Immature natural killer cell (primary cell): ENCODE measurements at regions not wholly inside any gene's neighbourhood (a gene's known extent, or its start where the extent isn't known, plus 50 kb on each side); places are given as distances from the start of the nearest gene placed in this dataset.

Experiments
- DNase-seq, 3 donors: peaks; one replicate each; pipeline ENCODE4 v3.0.0; 2022; ENCODE audit warnings: mixed read lengths in 1 of 3
- H3K27ac Mint-ChIP-seq, 6 donors: one replicate each; pipeline ENCODE4 v1.8.0; 2020; ENCODE audit warnings: mixed read lengths in 6 of 6, mild to moderate bottlenecking in 5 of 6, inconsistent platforms in 4 of 6, moderate library complexity in 3 of 6
- H3K27me3 Mint-ChIP-seq, 3 donors: one replicate each; pipeline ENCODE4 v1.8.0; 2020 to 2021; ENCODE audit warnings: low read depth in 3 of 3, mild to moderate bottlenecking in 3 of 3, mixed read lengths in 3 of 3, moderate library complexity in 3 of 3, inconsistent platforms in 1 of 3
- H3K36me3 Mint-ChIP-seq, 3 donors: one replicate each; pipeline ENCODE4 v1.8.0; 2020; ENCODE audit warnings: mixed read lengths in 3 of 3, inconsistent platforms in 2 of 3, mild to moderate bottlenecking in 2 of 3
- H3K4me1 Mint-ChIP-seq, 2 donors: one replicate each; pipeline ENCODE4 v1.8.0; 2020; ENCODE audit warnings: inconsistent platforms in 2 of 2, mild to moderate bottlenecking in 2 of 2, mixed read lengths in 2 of 2, moderate library complexity in 1 of 2
- H3K4me3 Mint-ChIP-seq, 5 donors: one replicate each; pipeline ENCODE4 v1.8.0; 2020; ENCODE audit warnings: mild to moderate bottlenecking in 5 of 5, mixed read lengths in 5 of 5, inconsistent platforms in 3 of 5, moderate library complexity in 3 of 5
- H3K9me3 Mint-ChIP-seq, 6 donors: one replicate each; pipeline ENCODE4 v1.8.0; 2020; ENCODE audit warnings: mild to moderate bottlenecking in 6 of 6, mixed read lengths in 6 of 6, inconsistent platforms in 4 of 6, moderate library complexity in 3 of 6

DNA sequence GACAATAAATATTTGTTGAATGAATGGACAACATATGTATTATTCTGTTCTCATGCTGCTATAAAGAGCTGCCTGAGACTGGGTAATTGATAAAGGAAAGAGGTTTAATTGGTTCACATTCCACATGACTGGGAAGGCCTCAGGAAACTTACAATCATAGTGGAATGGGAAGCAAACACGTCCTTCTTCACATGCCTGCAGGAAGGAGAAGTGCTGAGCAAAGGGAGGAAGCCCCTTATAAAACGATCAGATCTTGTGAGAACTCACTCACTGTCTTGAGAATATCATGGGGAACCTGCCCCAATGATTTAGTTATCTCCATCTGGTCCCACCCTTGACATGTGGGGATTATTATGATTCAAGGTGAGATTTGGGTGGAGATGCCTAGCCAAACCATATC is 233.9 kb upstream of the AADAT start:
- no peak overlapping the region for H3K27ac Mint-ChIP-seq
- H3K4me1 Mint-ChIP-seq, result peaks cover 19 to 26% of the 10 kb centered on the region in 2 donors
- no peak overlapping the region for H3K4me3 Mint-ChIP-seq
- no peak for DNase-seq
- H3K27me3 Mint-ChIP-seq, result peaks cover 0 to 7% (median 1%) of the 10 kb centered on the region in 3 donors
- peaks cover 19 to 42% (median 29%) of the 10 kb centered on the region in 6 donors for H3K9me3 Mint-ChIP-seq
- H3K36me3 Mint-ChIP-seq, result peaks cover 0 to 3% (median 0%) of the 10 kb centered on the region in 3 donors

DNA sequence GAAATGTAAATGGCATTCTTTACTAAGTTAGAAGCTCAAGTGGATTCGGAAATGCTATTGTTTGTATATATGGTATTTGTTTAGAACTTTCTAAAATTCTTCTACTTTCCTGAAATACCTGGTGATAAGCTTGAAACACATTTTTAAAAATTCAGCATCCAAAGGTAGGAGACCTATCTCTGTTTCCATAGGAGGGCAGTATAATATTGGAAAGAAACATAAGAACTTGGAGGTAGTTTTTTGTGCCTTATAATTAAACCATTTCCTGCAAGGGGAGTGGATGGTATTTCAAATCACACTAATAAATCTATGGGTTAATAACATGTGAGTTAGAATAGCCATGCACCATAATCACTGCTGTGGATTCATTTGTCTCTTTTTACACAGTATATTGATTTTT is 217.4 kb upstream of the AADAT start:
- Mint-ChIP-seq H3K27ac (no peak overlapping the region), H3K9me3 (peaks cover 0 to 23% (median 7%) of the 10 kb centered on the region in 6 donors)

GRCh38 chr4:170306208-170306607 is 216.5 kb upstream of the AADAT start:
- peaks cover 0 to 3% of the 10 kb centered on the region in 2 donors for H3K4me1 Mint-ChIP-seq
- H3K9me3 Mint-ChIP-seq, result peaks cover 0 to 18% (median 6%) of the 10 kb centered on the region in 6 donors
- DNase-seq, result no peak
- H3K4me3 Mint-ChIP-seq, result no peak overlapping the region
- H3K27ac Mint-ChIP-seq, result no peak overlapping the region
- H3K27me3 Mint-ChIP-seq, result peaks cover 0 to 1% (median 0%) of the 10 kb centered on the region in 3 donors
- no peaks in the 10 kb centered on the region for H3K36me3 Mint-ChIP-seq

More for the DNA sequence above, 217.4 kb upstream of the AADAT start:
- no peak for DNase-seq
- H3K4me1 Mint-ChIP-seq, result peaks cover 0 to 3% of the 10 kb centered on the region in 2 donors
- H3K4me3 Mint-ChIP-seq, result no peak overlapping the region
- no peaks in the 10 kb centered on the region for H3K36me3 Mint-ChIP-seq
- H3K27me3 Mint-ChIP-seq, result peaks cover 0 to 1% (median under 1%) of the 10 kb centered on the region in 3 donors

DNA sequence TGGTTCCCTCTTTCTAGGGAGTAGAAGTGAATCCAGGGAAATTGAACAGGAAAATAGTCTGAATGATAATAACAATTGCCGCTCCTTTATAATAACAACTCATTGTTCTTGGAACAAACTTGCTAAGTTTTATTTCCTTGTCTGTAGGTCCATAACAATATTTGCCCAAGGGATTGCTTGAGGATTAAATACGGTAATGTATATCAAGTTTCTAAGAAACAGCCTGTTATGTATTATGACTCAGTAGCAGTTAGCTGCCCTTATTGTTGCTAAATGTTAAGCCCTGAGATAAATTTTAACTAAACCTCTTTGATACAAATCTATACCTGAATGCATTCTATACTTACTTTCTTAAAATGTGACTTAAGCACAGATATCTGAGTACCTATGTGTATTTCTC is 215.9 kb upstream of the AADAT start:
- H3K4me3 Mint-ChIP-seq, result no peak overlapping the region
- peaks cover 0 to 3% of the 10 kb centered on the region in 2 donors for H3K4me1 Mint-ChIP-seq
- DNase-seq, result no peak
- no peaks in the 10 kb centered on the region for H3K36me3 Mint-ChIP-seq
- no peak overlapping the region for H3K27ac Mint-ChIP-seq
- peaks cover 0 to 1% (median 0%) of the 10 kb centered on the region in 3 donors for H3K27me3 Mint-ChIP-seq
- H3K9me3 Mint-ChIP-seq, result peaks cover 0 to 18% (median 6%) of the 10 kb centered on the region in 6 donors

GRCh38 chr4:170281027-170281426 is 191.3 kb upstream of the AADAT start:
- no peak overlapping the region for H3K27ac Mint-ChIP-seq
- peaks cover 0 to 19% (median 7%) of the 10 kb centered on the region in 6 donors for H3K9me3 Mint-ChIP-seq
- no peaks in the 10 kb centered on the region for H3K36me3 Mint-ChIP-seq
- peaks cover 0 to 2% of the 10 kb centered on the region in 2 donors for H3K4me1 Mint-ChIP-seq
- H3K27me3 Mint-ChIP-seq, result peaks cover 0 to 1% (median 0%) of the 10 kb centered on the region in 3 donors
- DNase-seq, result no peak
- H3K4me3 Mint-ChIP-seq, result no peak overlapping the region

DNA sequence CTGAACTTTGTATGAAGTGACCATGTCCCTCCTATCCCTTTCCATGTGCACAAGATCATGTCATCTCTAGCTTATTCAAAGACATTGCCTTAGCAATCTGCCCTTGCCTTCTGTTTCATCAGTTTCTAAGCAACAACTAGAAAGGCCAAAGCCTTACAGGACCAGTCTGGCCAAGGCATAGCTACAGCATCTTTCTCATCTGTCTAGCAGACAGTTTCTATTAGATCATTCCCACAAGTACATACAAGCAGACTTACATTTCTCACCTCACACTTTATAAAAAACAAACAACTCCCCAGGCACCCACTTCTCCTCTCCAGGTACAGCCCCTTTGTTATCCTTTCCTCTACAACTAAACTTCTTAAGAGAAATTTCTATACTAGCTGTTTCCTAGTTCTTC is 188.7 kb upstream of the AADAT start:
- no peaks in the 10 kb centered on the region for H3K36me3 Mint-ChIP-seq
- peaks cover 0 to 4% (median 0%) of the 10 kb centered on the region in 3 donors for H3K27me3 Mint-ChIP-seq
- no peaks in the 10 kb centered on the region for H3K4me1 Mint-ChIP-seq
- peaks cover 0 to 19% (median 6%) of the 10 kb centered on the region in 6 donors for H3K9me3 Mint-ChIP-seq
- DNase-seq, result no peak
- no peak overlapping the region for H3K27ac Mint-ChIP-seq
- H3K4me3 Mint-ChIP-seq, result no peak overlapping the region

DNA sequence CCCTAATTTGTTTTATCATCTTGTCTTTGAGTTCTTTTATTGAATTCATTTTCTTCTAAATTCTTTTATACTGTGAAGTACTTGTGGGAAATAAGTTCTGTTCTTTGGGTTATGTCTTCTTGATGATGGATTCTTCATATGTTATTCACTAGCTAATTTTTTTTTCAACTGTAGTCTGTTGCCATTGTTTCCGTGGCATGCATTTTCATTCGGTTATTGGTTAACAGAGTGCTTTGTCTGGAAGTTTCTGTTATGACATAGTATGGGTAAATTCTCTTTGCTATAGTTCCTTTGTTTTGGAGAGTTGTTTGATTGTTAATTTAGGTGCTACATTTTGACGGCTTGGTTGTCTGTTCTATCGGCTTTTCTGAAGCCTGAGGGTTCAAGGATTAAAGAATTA is 184.9 kb upstream of the AADAT start:
- H3K9me3 Mint-ChIP-seq, result peaks cover 0 to 15% (median 5%) of the 10 kb centered on the region in 6 donors
- peaks cover 0 to 2% of the 10 kb centered on the region in 2 donors for H3K4me1 Mint-ChIP-seq
- no peak overlapping the region for H3K4me3 Mint-ChIP-seq
- H3K27ac Mint-ChIP-seq, result no peak overlapping the region
- peaks cover 0 to 5% (median 2%) of the 10 kb centered on the region in 3 donors for H3K27me3 Mint-ChIP-seq
- DNase-seq, result no peak
- no peaks in the 10 kb centered on the region for H3K36me3 Mint-ChIP-seq

GRCh38 chr4:170272959-170273358 is 183.2 kb upstream of the AADAT start:
- DNase-seq, result no peak
- H3K36me3 Mint-ChIP-seq, result peaks cover 0 to 1% (median 0%) of the 10 kb centered on the region in 3 donors
- H3K4me1 Mint-ChIP-seq, result peaks cover 0 to 2% of the 10 kb centered on the region in 2 donors
- no peak overlapping the region for H3K27ac Mint-ChIP-seq
- peaks cover 0 to 5% (median 2%) of the 10 kb centered on the region in 3 donors for H3K27me3 Mint-ChIP-seq
- peaks cover 0 to 14% (median 6%) of the 10 kb centered on the region in 6 donors for H3K9me3 Mint-ChIP-seq
- H3K4me3 Mint-ChIP-seq, result no peak overlapping the region

GRCh38 chr4:170271723-170272122 is 182.0 kb upstream of the AADAT start:
- Mint-ChIP-seq H3K36me3 (peaks cover 0 to 3% (median 0%) of the 10 kb centered on the region in 3 donors), H3K27ac (no peak overlapping the region), H3K4me3 (no peak overlapping the region), H3K4me1 (peaks cover 0 to 2% of the 10 kb centered on the region in 2 donors), H3K27me3 (peaks cover 0 to 5% (median 2%) of the 10 kb centered on the region in 3 donors), H3K9me3 (peaks cover 2 to 21% (median 6%) of the 10 kb centered on the region in 6 donors)
- no peak for DNase-seq

- Mint-ChIP-seq H3K4me1 (peaks cover 0 to 2% of the 10 kb centered on the region in 2 donors), H3K9me3 (peaks cover 2 to 21% (median 6%) of the 10 kb centered on the region in 6 donors), H3K36me3 (peaks cover 0 to 3% (median 0%) of the 10 kb centered on the region in 3 donors), H3K27ac (no peak overlapping the region), H3K4me3 (no peak overlapping the region), H3K27me3 (peaks cover 0 to 5% (median 4%) of the 10 kb centered on the region in 3 donors)
- no peak for DNase-seq
These were observed 180.9 kb upstream of the AADAT start for GRCh38 chr4:170270628-170271027.

- Mint-ChIP-seq H3K36me3 (peaks cover 0 to 3% (median 0%) of the 10 kb centered on the region in 3 donors), H3K27ac (no peak overlapping the region), H3K4me3 (no peak overlapping the region), H3K9me3 (peaks cover 2 to 21% (median 6%) of the 10 kb centered on the region in 6 donors), H3K4me1 (peaks cover 0 to 2% of the 10 kb centered on the region in 2 donors), H3K27me3 (peaks cover 0 to 5% (median 4%) of the 10 kb centered on the region in 3 donors)
- no peak for DNase-seq
These were observed 180.2 kb upstream of the AADAT start for GRCh38 chr4:170269950-170270349.

- Mint-ChIP-seq H3K27me3 (no peaks in the 10 kb centered on the region), H3K36me3 (no peaks in the 10 kb centered on the region), H3K27ac (no peak overlapping the region), H3K9me3 (peaks cover 0 to 2% (median under 1%) of the 10 kb centered on the region in 6 donors), H3K4me3 (no peak overlapping the region), H3K4me1 (no peaks in the 10 kb centered on the region)
- DNase-seq, result peak; percentile 24 to 46 (median 41)
These were observed 169.9 kb upstream of the AADAT start for GRCh38 chr4:170259631-170260153.

DNA sequence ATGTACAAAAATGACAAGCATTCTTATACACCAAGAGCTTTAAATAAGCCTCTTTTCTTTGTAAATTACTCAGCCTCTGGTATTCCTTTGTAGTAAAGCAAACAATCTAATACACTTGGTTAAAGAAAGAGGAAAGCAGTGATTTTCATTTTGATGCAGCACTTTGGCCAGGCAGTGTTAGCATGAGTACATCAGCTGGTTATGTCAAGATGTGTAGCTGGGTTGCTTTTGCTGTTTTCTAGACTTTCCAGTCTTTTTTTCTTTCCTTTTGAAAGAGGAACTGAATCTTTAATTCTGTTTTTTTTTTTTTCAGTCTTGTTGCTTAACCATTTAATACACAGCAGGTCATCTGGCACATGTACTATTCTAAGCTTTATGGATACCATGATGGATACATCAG is 167.1 kb upstream of the AADAT start:
- no peaks in the 10 kb centered on the region for H3K36me3 Mint-ChIP-seq
- H3K27me3 Mint-ChIP-seq, result no peaks in the 10 kb centered on the region
- H3K27ac Mint-ChIP-seq, result no peak overlapping the region
- no peaks in the 10 kb centered on the region for H3K4me1 Mint-ChIP-seq
- no peak for DNase-seq
- peaks cover 0 to 2% (median 0%) of the 10 kb centered on the region in 6 donors for H3K9me3 Mint-ChIP-seq
- H3K4me3 Mint-ChIP-seq, result no peak overlapping the region

DNA sequence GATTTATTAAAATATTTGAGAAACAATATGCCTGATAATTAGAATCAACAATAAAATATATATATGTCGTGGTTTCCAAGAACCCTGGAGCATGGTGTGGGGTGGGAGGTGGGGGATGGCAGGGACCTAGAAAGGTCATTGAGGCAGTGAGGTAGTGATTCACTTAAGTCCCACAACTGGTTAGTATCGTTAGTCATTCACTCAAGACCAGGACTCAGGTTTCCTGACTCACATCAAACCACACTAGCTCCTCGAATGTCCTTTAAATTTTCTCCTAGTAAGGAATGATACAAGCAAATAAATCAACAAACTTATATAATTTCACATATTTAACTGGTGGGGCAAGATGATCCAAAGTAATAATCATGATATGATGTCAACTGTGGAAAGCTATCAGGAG is 158.8 kb upstream of the AADAT start:
- no peak overlapping the region for H3K27ac Mint-ChIP-seq
- peaks cover 0 to 2% (median 0%) of the 10 kb centered on the region in 6 donors for H3K9me3 Mint-ChIP-seq
- H3K4me3 Mint-ChIP-seq, result no peak overlapping the region
- no peaks in the 10 kb centered on the region for H3K4me1 Mint-ChIP-seq
- peaks cover 2 to 5% (median 4%) of the 10 kb centered on the region in 3 donors for H3K27me3 Mint-ChIP-seq
- DNase-seq, result no peak
- peaks cover 0 to under 1% (median 0%) of the 10 kb centered on the region in 3 donors for H3K36me3 Mint-ChIP-seq
